HepG2 (cell line): ENCODE measurements at regions not wholly inside any gene's neighbourhood (a gene's known extent, or its start where the extent isn't known, plus 50 kb on each side); places are given as distances from the start of the nearest gene placed in this dataset.

ENCODE experiments used
- ATAC-seq: fragments of 200-7000 bp; cut with Tn5 transposase; 3 replicates; pipeline ENCODE4 v1.9.1; 2020; ENCODE audit warnings: mild to moderate bottlenecking, moderate library complexity
- BruUV-seq: library from RNA; stranded (reverse); fragments of 400-500 nt; replicated peaks from 2 replicates; lab custom pipeline; 2021; lab: Mats Ljungman, UMichigan
- CTCF ChIA-PET: fragments of 300-600 bp; formaldehyde crosslinking; extraction: SDS; loops from one replicate; lab custom pipeline; 2021; ENCODE audit warnings: low total read pairs, inconsistent platforms, low intra/inter-chr PET ratio; lab: Yijun Ruan, JAX
- POLR2A ChIA-PET: fragments of 350-600 bp; sonication (Branson Sonifier 250); formaldehyde crosslinking; loops from one replicate; lab custom pipeline; 2020; ENCODE audit warnings: antibody characterized with exemption, inconsistent platforms; lab: Yijun Ruan, JAX
- DNase-seq: peaks from one replicate; pipeline ENCODE4 v3.0.0-alpha.2; 2015; ENCODE audit warnings: low spot score
- FAIRE-seq: peaks from 3 replicates; lab custom pipeline; 2011; peaks lifted over from hg19 to GRCh38; lab: Jason Lieb, UNC
- H2AFZ ChIP-seq: one replicate; pipeline ENCODE4 v1.6.1; 2011; ENCODE audit warnings: low read length, inconsistent platforms
- H3K27ac ChIP-seq: fragments of 300-600 bp; 3 replicates; pipeline ENCODE4 v1.8.0; 2011; ENCODE audit warnings: mixed run types, mild to moderate bottlenecking, mixed read lengths, low read length, inconsistent platforms; ENCODE audit not compliant: insufficient read depth; ENCODE audit errors: extremely low read length
- H3K27me3 ChIP-seq, 2 experiments: fragments of 200-600 bp in 1 of 2; 2 replicates in 1 of 2; 3 replicates in 1 of 2; pipeline versions ENCODE4 v1.6.0 to v1.8.0; 2011; ENCODE audit warnings: low read length in 2 of 2, mild to moderate bottlenecking in 2 of 2, moderate library complexity in 2 of 2, inconsistent platforms in 1 of 2; ENCODE audit not compliant: insufficient read depth in 2 of 2, control insufficient read depth in 1 of 2
- H3K36me3 ChIP-seq, 2 experiments: fragments of 200-600 bp in 1 of 2; replicated peaks in 1 of 2; 2 replicates in 1 of 2; 3 replicates in 1 of 2; pipeline versions ENCODE4 v1.5.1 to v1.8.0; 2011; ENCODE audit warnings: low read length in 2 of 2, inconsistent platforms in 1 of 2; ENCODE audit not compliant: insufficient read depth in 2 of 2, control insufficient read depth in 1 of 2
- H3K4me1 ChIP-seq: 2 replicates; pipeline ENCODE4 v1.5.1; 2012; ENCODE audit warnings: low read length, inconsistent platforms; ENCODE audit not compliant: insufficient read depth
- H3K4me2 ChIP-seq: 2 replicates; pipeline ENCODE4 v1.6.0; 2011; ENCODE audit warnings: low read depth, low read length, inconsistent platforms
- H3K4me3 ChIP-seq, 3 experiments: fragments of 200-600 bp in 1 of 3; sonication (generic), shearing (Covaris generic) in 1 of 3; replicated peaks in 1 of 3; 2 replicates each; pipeline ENCODE4 v1.5.1; 2011 to 2016; ENCODE audit warnings: low read length in 3 of 3, inconsistent platforms in 2 of 3, low read depth in 2 of 3, mild to moderate bottlenecking in 2 of 3, control low read depth in 1 of 3, mixed read lengths in 1 of 3; ENCODE audit not compliant: insufficient read depth in 1 of 3
- H3K79me2 ChIP-seq: one replicate; pipeline ENCODE4 v1.6.1; 2011; ENCODE audit warnings: low read length, inconsistent platforms; ENCODE audit not compliant: insufficient read depth
- H3K9ac ChIP-seq: 2 replicates; pipeline ENCODE4 v1.6.0; 2011; ENCODE audit warnings: mild to moderate bottlenecking, low read depth, low read length, inconsistent platforms; ENCODE audit not compliant: insufficient read depth
- H3K9me3 ChIP-seq: 2 replicates; pipeline ENCODE4 v1.5.1; 2012; ENCODE audit warnings: mild to moderate bottlenecking, low read length
- H4K20me1 ChIP-seq: 2 replicates; pipeline ENCODE4 v1.6.0; 2011; ENCODE audit warnings: inconsistent platforms, mild to moderate bottlenecking, low read length, moderate library complexity; ENCODE audit not compliant: insufficient read depth
- ARNT2 ChIP-seq: sonication (generic); formaldehyde crosslinking; IDR thresholded peaks from 2 replicates; pipeline ENCODE4 v1.8.0; 2022; ENCODE audit warnings: mild to moderate bottlenecking, low read depth, missing genetic modification reagents, moderate library complexity
- ATF7 ChIP-seq, 2 experiments: fragments of 450-650 bp in 1 of 2; sonication (generic) in 1 of 2; formaldehyde crosslinking in 1 of 2; IDR thresholded peaks; 2 replicates each; pipeline versions ENCODE4 v1.4.0 to v1.6.1; 2016 to 2020; ENCODE audit warnings: antibody characterized with exemption in 1 of 2, mild to moderate bottlenecking in 1 of 2, missing genetic modification reagents in 1 of 2
- CREB1 ChIP-seq, 2 experiments: fragments of 450-650 bp in 1 of 2; IDR thresholded peaks; 2 replicates each; pipeline ENCODE4 v1.6.1; 2016 to 2017; ENCODE audit warnings: control low read depth in 1 of 2, mild to moderate bottlenecking in 1 of 2, missing compliant biosample characterization in 1 of 2, missing genetic modification characterization in 1 of 2
- EED ChIP-seq: sonication (generic); formaldehyde crosslinking; IDR thresholded peaks from 2 replicates; pipeline ENCODE4 v1.5.0; 2020; ENCODE audit warnings: mild to moderate bottlenecking, missing genetic modification reagents
- HMGA1 ChIP-seq: sonication (generic); formaldehyde crosslinking; conservative IDR thresholded peaks from 2 replicates; pipeline ENCODE4 v1.4.0; 2020; ENCODE audit warnings: missing genetic modification reagents
- MAZ ChIP-seq, 2 experiments: sonication (generic) in 1 of 2; formaldehyde crosslinking in 1 of 2; IDR thresholded peaks; 2 replicates each; pipeline versions ENCODE4 v1.5.0 to v1.6.1; 2012 to 2020; ENCODE audit warnings: low read depth in 2 of 2, mild to moderate bottlenecking in 2 of 2, borderline replicate concordance in 1 of 2, improper control_type of control experiment in 1 of 2, low read length in 1 of 2, missing genetic modification reagents in 1 of 2, moderate library complexity in 1 of 2
- MBD4 ChIP-seq: IDR thresholded peaks from 2 replicates; pipeline ENCODE4 v1.6.1; 2012; ENCODE audit warnings: low read length, inconsistent platforms, borderline replicate concordance
- MIXL1 ChIP-seq: IDR thresholded peaks from 2 replicates; pipeline ENCODE4 v1.6.1; 2016
- MTF2 ChIP-seq: sonication (generic); formaldehyde crosslinking; IDR thresholded peaks from 2 replicates; pipeline ENCODE4 v1.5.0; 2020; ENCODE audit warnings: missing genetic modification reagents, borderline replicate concordance
- RFXANK ChIP-seq: IDR thresholded peaks from 2 replicates; pipeline ENCODE4 v1.6.1; 2016
- ZNF441 ChIP-seq: sonication (generic); formaldehyde crosslinking; IDR thresholded peaks from 2 replicates; pipeline ENCODE4 v1.7.0; 2021; ENCODE audit warnings: missing genetic modification reagents, borderline replicate concordance
- ZNF546 ChIP-seq: sonication (generic); formaldehyde crosslinking; conservative IDR thresholded peaks from 2 replicates; pipeline ENCODE4 v1.8.1; 2023; ENCODE audit warnings: mild to moderate bottlenecking, missing genetic modification reagents
- ZNF552 ChIP-seq: sonication (generic); formaldehyde crosslinking; IDR thresholded peaks from 2 replicates; pipeline ENCODE4 v1.9.0; 2022; ENCODE audit warnings: missing genetic modification reagents, mild to moderate bottlenecking, borderline replicate concordance
- ZNF598 ChIP-seq: sonication (generic); formaldehyde crosslinking; IDR thresholded peaks from 2 replicates; pipeline ENCODE4 v1.5.1; 2020; ENCODE audit warnings: mild to moderate bottlenecking, missing genetic modification reagents, borderline replicate concordance
- ZNF7 ChIP-seq: IDR thresholded peaks from 2 replicates; pipeline ENCODE4 v1.6.1; 2016; ENCODE audit warnings: missing biosample characterization, missing genetic modification reagents
- ZSCAN31 ChIP-seq: sonication (generic); formaldehyde crosslinking; IDR thresholded peaks from 2 replicates; pipeline ENCODE4 v1.5.0; 2020; ENCODE audit warnings: low read depth, mild to moderate bottlenecking, missing genetic modification reagents
- WGBS: methylation state at CpG from one replicate; pipeline ENCODE4 v1.1.6; 2017; ENCODE audit warnings: low lambda C conversion rate; 5-methylcytosine and 5-hydroxymethylcytosine counted together
- in situ Hi-C: cut with HindIII; loops from 2 replicates; pipeline ENCODE4 v1.10.0; 2017; ENCODE audit warnings: low pct_unique_long_range_greater_than_20kb; ENCODE audit not compliant: extremely low pct_ligation_motif_present
- intact Hi-C: fragments of 100-400 bp; cut with micrococcal nuclease; formaldehyde crosslinking; loops from one replicate; pipeline ENCODE4 v1.10.0; 2022; ENCODE audit not compliant: unreplicated experiment
- TF ChIP-seq, protein P1 (sequence below): sonication (generic); formaldehyde crosslinking; IDR thresholded peaks from 2 replicates; pipeline ENCODE4 v1.5.0; 2020; ENCODE audit warnings: missing genetic modification reagents

DNA sequence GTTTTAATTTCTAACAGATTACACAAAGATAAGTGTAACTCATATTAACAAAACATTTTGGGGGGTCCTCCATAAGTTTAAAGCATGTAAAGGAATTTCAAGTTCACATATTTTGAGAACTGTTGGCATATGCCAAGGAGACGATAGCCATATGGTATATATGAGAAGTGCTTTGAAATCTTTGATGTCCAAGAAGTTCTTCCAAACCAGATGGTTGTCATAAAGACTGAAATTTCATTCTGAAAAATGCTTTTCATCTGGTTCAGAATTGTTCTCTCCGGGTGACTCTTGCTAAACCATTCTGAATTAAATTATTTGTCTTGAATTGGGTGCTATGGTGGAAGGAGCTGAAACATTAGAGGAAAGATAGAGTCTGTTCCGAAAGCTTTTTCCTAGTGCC is 513.0 kb upstream of the AKR1E2 start (continued):
- TF ChIP-seq MBD4: no peak
- TF ChIP-seq ARNT2 (CRISPR knock-in tag): no peak

DNA sequence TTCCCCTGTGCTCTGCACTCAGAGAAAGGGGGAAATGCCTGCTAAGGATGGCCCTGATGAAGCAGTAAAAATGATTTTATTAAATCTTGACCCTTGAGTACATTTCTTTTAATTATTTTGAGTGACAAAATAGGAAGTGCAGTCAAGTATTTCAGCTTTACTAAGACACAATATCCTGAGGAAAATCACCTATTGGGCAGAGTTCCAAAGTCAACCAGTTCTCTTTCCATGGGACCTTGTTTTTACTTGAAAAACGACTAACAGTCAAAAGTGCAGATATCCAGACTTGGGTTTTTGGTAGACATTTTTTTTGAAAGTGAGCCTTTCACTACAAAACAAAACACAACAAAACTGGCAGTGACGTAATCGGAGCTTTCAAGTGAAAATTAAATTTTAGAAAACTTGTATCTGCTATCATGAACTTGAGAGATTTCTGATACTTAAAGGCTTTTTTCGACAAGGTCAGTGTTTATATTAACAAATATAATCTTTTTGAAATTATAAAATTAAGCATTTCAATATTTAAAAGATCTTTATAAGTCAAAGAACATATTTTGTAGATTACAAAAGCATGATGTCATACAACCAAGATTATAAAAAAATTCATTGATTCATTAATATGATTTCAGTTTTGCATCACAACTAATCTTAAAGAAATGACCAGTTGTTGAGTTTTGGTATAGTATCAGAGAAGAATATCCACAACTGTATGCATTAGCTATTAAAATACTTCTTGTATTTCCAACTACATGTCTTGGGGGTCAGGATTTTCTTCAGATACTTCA is 513.8 kb upstream of the AKR1E2 start:
- ATAC-seq: no peak
- intact Hi-C loops: no loop called here
- no peaks in the 10 kb centered on the region for H3K4me1 ChIP-seq
- no TSS peak for BruUV-seq
- no peak overlapping the region for H2AFZ ChIP-seq
- no peaks in the 10 kb centered on the region for H4K20me1 ChIP-seq
- no peak for TF ChIP-seq RFXANK (CRISPR knock-in tag)
- TF ChIP-seq ATF7 (IDR thresholded peaks at IDR 0.05): peak; percentile 59
- TF ChIP-seq ATF7 (CRISPR knock-in tag; IDR thresholded peaks at IDR 0.05): no peak
- peak; percentile 16; the same call in 1 of the 2 replicates for TF ChIP-seq CREB1 (IDR thresholded peaks at IDR 0.05)
- TF ChIP-seq CREB1 (CRISPR knock-in tag; IDR thresholded peaks at IDR 0.05): no peak
- TF ChIP-seq, all 625 proteins: peak for 2
- Histone ChIP-seq H3K4me3 (no peak overlapping the region), H3K79me2 (no peaks in the 10 kb centered on the region), H3K4me2 (no peak overlapping the region), H3K9ac (no peak overlapping the region), H3K36me3 (no peaks in the 10 kb centered on the region), H3K27ac (no peak overlapping the region), H3K27me3 (no peaks in the 10 kb centered on the region), H3K9me3 (no peaks in the 10 kb centered on the region)
- CTCF ChIA-PET: no interaction called here
- DNase-seq (no peak), FAIRE-seq (no peak)
- POLR2A ChIA-PET: no interaction called here
- WGBS: 20% methylated on average over 4 of the region's 4 CpGs
- in situ Hi-C loops: no loop called here

DNA sequence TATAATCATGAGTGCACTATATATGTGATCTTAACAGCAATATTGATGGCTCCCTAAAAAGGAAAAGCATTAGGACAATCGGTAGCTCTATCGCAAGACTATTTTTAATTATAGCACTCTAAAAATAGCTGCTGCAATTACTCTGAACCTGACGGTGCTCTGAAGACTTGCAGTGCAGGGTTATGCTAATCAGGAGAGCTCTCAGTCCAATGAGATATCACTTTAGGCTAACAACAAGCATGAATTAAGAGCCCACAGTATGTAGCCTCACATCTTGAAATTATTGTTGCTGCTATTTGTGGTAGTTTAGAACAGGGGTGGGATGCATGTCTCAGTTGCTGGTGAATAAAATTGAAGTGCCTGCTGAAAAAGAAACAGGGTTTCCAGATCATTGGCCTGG is 515.8 kb upstream of the AKR1E2 start:
- intact Hi-C loops: no loop called here
- no peak for ATAC-seq
- no peak for FAIRE-seq
- Histone ChIP-seq H3K9ac (no peak overlapping the region), H4K20me1 (no peaks in the 10 kb centered on the region), H3K9me3 (no peaks in the 10 kb centered on the region), H2AFZ (no peak overlapping the region), H3K4me2 (no peak overlapping the region), H3K27ac (no peak overlapping the region), H3K27me3 (no peaks in the 10 kb centered on the region), H3K79me2 (no peaks in the 10 kb centered on the region), H3K4me3 (no peak overlapping the region), H3K36me3 (no peaks in the 10 kb centered on the region), H3K4me1 (no peaks in the 10 kb centered on the region)
- CTCF ChIA-PET: no interaction called here
- WGBS: 79% methylated on average over 3 of the region's 3 CpGs
- in situ Hi-C loops: no loop called here
- POLR2A ChIA-PET: no interaction called here
- no TSS peak for BruUV-seq
- no peak for DNase-seq
- TF ChIP-seq ZNF546: no peak
- no peak for TF ChIP-seq ZNF552 (CRISPR knock-in tag)
- no peak for TF ChIP-seq HMGA1
- TF ChIP-seq MTF2 (CRISPR knock-in tag): no peak
- no peak for TF ChIP-seq MAZ (IDR thresholded peaks at IDR 0.05; ENCODE audit: borderline replicate concordance, low read depth, low read length)
- TF ChIP-seq MAZ (CRISPR knock-in tag; IDR thresholded peaks at IDR 0.05; ENCODE audit: low read depth): no peak
- TF ChIP-seq, protein P1, sequence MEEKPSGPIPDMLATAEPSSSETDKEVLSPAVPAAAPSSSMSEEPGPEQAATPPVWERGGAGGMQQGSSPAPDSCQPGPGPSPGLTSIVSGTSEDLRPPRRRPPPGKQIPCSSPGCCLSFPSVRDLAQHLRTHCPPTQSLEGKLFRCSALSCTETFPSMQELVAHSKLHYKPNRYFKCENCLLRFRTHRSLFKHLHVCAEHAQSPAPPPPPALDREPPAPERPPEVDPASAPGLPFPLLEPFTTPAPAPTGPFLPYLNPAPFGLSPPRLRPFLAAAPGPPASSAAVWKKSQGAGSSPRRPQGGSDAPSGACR: no peak
- no peak for TF ChIP-seq ZSCAN31 (CRISPR knock-in tag)
- no peak for TF ChIP-seq ZNF441 (CRISPR knock-in tag)
- TF ChIP-seq EED (CRISPR knock-in tag): no peak
- no peak for TF ChIP-seq ZNF598 (CRISPR knock-in tag)
- no peak for TF ChIP-seq ZNF7 (CRISPR knock-in tag)
- TF ChIP-seq MIXL1 (CRISPR knock-in tag): no peak
